ENCODE measurements at regions not wholly inside any gene's neighbourhood (a gene's known extent, or its start where the extent isn't known, plus 50 kb on each side); places are given as distances from the start of the nearest gene placed in this dataset.

GRCh38 chr5:89994266-89994665 lies 415.3 kb downstream of the CETN3 start:
- no peak for DNase-seq

- no peak for DNase-seq
Observed at GRCh38 chr5:89992201-89992600, 417.4 kb downstream of the CETN3 start.

DNA sequence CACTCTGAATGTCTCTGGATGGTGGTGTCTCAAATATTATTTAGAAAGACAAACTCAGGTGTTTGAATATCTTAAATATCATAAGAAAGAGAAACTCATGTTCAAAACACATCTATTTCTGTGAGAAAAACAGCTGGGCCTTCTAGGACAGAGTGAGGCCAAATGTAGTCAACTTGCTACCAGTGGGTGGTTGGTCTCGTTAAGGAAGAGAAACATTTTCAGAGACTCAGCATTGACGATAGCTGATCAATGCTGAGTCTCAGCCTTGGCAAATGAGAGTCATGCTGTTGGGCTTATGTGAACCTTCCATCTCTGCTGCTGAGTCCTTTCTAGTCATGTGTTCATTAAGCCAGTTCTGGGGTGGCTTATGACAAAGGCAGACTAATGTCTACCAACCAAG lies 418.0 kb downstream of the CETN3 start:
- no peak for DNase-seq

- no peak for DNase-seq
Observed at GRCh38 chr5:89989776-89990175, 419.8 kb downstream of the CETN3 start.

DNA sequence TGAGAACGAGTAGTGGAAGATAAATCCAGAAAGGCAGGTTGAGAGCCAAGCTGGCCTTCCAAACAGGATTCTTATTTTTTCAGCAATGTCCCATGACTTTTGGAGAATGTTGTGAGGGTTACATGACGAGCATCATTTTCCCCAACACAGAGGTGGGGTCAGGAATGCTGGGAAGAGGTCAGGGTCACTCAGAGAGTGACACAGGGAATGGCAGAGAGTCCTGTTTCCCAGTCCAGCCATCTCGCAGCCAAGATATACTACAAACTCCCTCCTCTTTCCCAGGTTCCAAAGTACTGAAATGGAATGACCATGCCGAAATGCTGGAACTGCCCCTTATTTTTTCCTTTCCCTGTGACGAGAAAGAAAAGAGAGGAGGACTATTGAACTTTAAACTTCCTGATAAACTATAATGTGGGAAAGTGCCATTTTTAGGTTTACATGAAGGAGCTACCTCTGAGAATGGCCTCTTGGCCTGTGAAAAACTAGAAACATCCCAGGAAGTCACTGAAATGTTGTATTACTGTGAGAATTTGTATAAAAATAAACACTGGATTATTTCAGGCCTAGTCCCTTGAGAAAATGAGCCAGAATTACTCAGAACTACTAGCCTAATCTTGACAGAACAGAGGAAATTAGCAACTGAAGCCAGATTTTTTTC lies 420.4 kb downstream of the CETN3 start:
- no peak for DNase-seq

DNA sequence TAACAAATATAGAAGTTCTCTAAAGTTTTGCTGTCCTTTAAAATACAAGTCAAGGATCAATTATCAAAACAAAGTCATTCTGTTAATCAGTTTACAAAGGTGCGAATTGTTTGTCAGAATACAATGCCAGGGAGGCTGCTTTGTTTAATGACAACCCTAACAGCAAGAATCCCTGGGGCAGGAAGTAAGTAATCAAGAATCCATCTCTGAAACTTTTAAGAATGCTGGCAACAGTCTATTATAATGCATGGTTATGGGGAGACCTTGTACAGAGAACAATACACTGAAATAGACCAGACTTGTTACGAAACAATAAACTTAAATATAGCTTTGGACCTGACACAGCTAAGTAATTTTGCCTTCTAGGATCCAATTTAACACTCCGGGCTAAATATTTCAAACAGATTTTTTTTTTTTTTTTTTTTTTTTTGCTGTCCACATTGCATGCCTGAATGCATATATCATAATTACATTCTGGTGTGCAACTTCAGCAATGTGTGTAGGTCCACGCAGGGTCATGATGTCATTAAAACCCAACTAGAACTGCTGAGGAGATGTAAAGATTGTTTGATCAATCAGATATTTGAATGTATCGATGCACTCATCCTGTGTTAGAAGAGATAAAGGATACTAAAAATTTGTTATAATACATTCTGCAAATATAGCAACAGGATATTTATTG lies 421.3 kb downstream of the CETN3 start:
- no peak for DNase-seq

DNA sequence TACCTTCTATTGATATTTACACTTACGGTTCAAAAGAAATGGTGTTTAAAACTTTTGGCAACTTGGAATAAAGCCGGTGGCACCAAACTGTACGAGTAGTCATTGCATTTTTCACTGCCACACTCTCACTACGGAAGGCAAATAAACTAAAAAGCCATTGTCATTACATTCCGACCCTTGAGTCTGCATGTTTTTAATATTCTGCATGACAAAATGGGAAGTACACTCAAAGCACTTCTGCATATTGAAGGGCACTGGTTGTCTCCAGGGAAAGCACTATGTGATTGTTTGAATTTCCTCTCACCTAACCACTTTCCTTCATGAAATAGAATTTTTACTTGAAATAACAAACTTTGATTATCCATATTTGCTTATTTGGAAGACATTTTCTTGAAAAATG lies 426.3 kb downstream of the CETN3 start:
- DNase-seq, result no peak

GRCh38 chr5:89981878-89982773 lies 427.4 kb downstream of the CETN3 start:
- no peak for DNase-seq

DNA sequence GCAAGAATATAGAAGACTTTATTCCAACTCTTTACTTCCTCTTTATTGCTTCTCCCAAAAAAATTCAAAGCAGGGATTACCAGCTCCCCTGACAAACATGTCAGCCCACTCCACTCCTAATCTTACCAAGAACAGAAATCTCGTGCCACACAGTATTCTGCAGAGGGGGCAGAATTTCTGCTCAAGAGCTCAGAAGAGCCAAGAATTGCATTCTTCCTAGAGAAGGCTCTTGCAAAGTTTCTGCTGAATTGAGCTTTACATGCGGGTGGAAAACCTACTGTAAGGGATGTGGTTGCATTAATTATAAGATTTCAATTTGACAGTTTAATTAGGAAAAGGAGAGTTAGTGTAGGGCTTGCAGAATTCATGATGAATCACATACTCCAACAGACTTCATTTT lies 428.5 kb downstream of the CETN3 start:
- peak in 2 of 58 donors; percentile 2 to 11 for DNase-seq

GRCh38 chr5:89973516-89973915 lies 436.0 kb downstream of the CETN3 start:
- no peak for DNase-seq

GRCh38 chr5:89972901-89973300 lies 436.7 kb downstream of the CETN3 start:
- DNase-seq, result no peak

DNA sequence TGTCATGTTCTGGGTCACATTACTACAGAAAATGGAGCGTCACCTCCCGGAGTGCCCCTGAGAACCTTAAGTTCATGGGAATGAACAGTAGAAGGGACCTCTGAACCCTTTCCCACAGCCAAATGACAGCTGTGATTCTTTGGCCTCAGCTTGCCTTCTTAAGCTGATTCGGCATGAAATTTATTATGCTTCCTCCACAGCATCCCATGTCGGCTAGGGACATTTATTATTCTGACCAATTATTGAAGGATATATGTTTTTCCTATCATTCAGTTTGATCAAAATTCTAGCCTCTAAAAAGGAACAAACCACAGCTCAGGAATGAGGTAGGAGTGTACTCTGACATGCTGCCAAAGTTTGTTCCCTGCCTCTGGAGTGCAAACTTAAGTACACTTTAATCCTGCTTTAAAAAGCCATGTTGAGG lies 440.6 kb downstream of the CETN3 start:
- peak in 5 of 58 donors; percentile 3 to 38 (median 9) for DNase-seq

DNA sequence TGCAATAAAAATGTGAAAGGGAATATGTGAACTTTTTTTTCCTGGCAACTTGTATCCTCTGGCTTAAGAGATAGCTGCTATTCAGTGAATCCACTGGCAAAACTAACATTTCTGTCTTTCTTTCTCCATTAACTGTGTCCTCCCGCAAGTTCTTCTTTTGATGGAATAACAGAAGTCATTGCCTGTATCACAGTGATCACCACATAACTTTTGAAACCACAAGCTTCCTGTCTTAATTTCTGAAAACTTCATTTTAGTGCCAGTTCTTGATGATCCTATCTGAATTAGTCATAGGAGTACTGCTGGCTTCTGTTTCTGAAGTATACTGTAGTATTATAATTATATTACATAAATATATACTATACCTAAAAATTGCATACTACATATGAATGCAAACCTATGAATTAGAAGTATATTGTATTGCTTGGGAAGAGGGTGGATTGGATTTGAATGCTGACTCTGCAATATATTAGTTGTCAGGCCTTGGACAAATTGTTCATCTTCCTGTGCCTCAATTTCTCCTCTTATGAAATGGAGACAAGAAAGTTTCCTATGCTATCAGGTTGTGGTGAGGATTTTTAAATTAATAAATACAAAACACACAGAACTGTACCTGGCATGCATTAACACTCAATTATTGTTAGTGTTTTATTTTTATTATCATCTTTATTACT lies 441.6 kb downstream of the CETN3 start:
- DNase-seq, result no peak

DNA sequence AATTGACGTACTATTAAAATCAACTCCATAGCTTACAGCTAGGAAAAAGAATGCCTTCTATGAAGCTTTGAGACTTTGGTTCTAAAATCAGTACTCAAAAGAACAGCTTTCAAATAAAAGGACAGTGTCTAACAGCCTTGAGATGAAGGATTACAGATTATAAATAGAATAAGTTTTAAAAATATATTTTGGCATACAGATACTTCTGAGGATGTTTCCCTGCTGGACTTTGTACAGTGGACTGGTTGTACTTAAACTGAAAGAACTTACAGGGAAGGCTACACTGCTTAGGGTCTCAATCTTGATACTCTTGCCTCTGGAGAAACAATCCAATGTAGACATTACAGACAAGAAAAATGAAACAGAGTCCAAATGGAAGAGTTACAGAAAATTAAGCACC lies 452.7 kb downstream of the CETN3 start:
- DNase-seq, result no peak

- no peak for DNase-seq
Observed at GRCh38 chr5:89954916-89955315, 454.6 kb downstream of the CETN3 start.

DNA sequence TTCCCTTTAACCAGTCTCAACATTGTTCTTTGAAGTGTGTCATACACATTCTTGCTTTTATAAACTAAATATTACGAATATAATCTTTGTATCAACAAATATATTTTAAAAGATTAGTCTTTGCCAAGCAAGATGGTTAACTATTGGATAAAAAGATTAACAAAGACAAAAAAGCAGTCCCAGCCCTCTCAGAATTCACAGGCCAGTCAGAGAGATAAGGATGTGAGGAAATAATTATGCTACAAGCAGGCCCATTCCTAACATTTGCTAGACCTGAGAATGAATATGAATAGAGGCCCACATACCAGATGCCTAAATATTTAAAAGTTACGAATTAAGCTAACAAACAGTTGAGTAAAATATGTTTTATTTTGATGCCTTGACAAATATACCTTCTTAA lies 457.7 kb downstream of the CETN3 start:
- no peak for DNase-seq

DNA sequence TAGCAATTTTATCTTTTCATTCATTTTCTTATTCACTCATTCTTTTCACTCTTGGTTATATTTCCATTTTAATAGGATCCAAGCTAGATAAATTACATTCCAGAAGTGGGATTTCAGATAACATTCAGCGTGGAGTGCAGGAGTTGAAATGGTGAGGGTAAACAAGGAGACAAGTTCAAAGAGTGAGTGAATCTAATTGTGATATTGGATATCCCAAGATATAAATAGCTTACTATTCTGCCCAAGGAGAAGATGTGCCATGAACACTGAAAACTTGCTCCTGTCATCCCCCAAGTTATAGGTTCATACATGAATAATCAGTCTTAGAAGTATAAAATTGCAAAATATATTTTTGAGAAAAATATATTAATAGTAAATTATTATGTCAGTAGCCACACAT lies 459.3 kb downstream of the CETN3 start:
- DNase-seq, result no peak

GRCh38 chr5:89948977-89949376 lies 460.6 kb downstream of the CETN3 start:
- no peak for DNase-seq

DNA sequence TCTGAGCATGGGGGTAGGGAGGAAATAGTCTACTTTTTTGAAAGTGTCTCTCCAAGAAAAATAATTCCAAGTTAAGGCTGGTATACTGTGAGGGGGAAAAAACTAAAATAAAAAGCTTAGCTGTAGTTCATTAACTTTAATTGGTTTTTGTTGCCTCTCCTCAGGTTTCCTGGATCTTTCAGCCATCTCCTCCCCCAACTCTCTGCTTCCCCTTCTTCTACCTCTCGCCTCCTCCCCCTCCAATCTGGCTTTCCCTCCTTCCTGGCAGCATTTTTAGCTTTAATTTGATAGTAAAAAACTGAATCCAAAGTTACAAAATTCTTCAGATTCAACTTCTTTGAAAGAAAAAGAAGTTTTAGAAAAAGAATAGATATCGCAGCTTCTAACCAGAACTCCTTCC lies 462.6 kb downstream of the CETN3 start:
- DNase-seq, result peak in 9 of 58 donors; percentile 1 to 24 (median 4)

- no peak for DNase-seq
Observed at GRCh38 chr5:89946508-89946907, 463.0 kb downstream of the CETN3 start.

- no peak for DNase-seq
Observed at GRCh38 chr5:89942171-89942570, 467.4 kb downstream of the CETN3 start.

DNA sequence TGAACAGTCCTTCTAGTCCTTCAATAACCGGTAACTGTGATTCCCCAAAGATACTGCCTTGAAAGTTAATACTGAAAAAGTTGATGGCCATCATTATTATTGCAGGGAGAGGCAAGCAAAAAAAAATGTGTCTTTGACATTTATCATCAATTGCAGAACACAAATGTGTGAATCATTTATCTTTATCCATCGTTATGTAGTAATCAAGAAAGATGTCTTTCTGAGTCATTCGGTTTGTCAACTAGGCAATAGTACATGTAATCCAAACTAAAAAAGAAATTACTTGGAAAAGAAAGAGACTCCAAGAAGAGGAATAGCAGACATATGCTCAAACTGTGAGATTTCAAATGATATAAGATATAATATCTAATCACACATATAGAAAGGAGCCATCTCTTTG lies 473.0 kb downstream of the CETN3 start:
- no peak for DNase-seq

All from anterior cingulate cortex (tissue), 58 donors.